ENCODE measurements at regions not wholly inside any gene's neighbourhood (a gene's known extent, or its start where the extent isn't known, plus 50 kb on each side); places are given as distances from the start of the nearest gene placed in this dataset.
"Not testable (repeated sequence)": the region's sequence is repeated elsewhere in the genome, so short reads cannot be mapped to it uniquely, and the experiment has no call there.

DNA sequence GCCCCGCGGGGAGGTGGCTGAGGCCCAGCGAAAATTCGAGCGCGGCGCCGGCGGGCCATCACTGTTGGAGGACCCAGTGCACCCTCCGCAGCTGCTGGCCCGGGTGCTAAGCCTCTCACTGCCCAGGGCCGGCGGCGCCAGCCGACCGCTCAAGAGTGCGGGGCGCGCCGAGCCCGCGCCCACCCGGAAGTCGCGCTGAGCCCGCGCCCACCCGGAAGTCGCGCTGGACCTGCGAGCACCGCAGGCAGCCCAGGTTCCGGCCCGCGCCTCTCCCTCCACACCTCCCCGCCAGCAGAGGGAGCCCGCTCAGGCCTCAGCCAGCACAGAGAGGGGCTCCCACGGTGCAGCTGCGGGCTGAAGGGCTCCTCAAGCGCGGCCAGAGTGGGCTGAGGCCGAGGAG, 165.5 kb upstream of the BDP1 start:
- Histone ChIP-seq H3K4me3 (peak overlapping the region; percentile 31 to 45 (median 36)), H3K27ac (peak overlapping the region in 14 of 21 experiments; percentile 64 to 88 (median 76))

DNA sequence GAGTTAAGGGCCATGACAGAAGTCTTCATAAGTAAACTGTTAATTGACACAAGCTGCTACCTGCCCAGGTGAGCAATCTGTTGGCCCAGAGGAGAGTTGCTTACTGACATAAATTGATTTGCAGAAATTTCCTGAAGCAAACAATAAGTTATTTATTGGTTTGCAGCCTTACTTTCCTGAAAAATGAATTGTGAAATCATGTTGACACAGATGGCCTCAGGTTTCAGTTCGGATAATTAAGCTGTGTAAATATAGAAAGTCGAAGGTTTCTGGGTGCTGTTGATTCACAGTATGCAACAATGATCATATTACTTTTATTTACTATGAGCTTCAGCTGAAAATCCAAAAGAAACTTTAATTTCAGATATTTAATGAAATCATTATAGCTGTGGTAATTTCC, 164.5 kb upstream of the BDP1 start:
- not testable (repeated sequence) for H3K27ac ChIP-seq, H3K4me3 ChIP-seq
